ENCODE measurements at regions not wholly inside any gene's neighbourhood (a gene's known extent, or its start where the extent isn't known, plus 50 kb on each side); places are given as distances from the start of the nearest gene placed in this dataset.

GRCh38 chr13:33561627-33562026 lies 256.3 kb upstream of the RFC3 start:
- TF ChIP-seq, protein P1, sequence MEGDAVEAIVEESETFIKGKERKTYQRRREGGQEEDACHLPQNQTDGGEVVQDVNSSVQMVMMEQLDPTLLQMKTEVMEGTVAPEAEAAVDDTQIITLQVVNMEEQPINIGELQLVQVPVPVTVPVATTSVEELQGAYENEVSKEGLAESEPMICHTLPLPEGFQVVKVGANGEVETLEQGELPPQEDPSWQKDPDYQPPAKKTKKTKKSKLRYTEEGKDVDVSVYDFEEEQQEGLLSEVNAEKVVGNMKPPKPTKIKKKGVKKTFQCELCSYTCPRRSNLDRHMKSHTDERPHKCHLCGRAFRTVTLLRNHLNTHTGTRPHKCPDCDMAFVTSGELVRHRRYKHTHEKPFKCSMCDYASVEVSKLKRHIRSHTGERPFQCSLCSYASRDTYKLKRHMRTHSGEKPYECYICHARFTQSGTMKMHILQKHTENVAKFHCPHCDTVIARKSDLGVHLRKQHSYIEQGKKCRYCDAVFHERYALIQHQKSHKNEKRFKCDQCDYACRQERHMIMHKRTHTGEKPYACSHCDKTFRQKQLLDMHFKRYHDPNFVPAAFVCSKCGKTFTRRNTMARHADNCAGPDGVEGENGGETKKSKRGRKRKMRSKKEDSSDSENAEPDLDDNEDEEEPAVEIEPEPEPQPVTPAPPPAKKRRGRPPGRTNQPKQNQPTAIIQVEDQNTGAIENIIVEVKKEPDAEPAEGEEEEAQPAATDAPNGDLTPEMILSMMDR (IDR thresholded peaks at IDR 0.05; ENCODE audit: low read depth, low read length, missing input control) = no peak
- TF ChIP-seq YY1 (IDR thresholded peaks at IDR 0.05) = no peak
- no peak for TF ChIP-seq MAX (IDR thresholded peaks at IDR 0.05)
- TF ChIP-seq JUND (IDR thresholded peaks at IDR 0.05) = no peak
- TF ChIP-seq SP1 (IDR thresholded peaks at IDR 0.05) = no peak
